Mucosa of descending colon (tissue), 3 donors: ENCODE measurements at regions not wholly inside any gene's neighbourhood (a gene's known extent, or its start where the extent isn't known, plus 50 kb on each side); places are given as distances from the start of the nearest gene placed in this dataset.

ENCODE experiments used
- ATAC-seq: fragments of 200-7000 bp; cut with Tn5 transposase; one replicate; pipeline ENCODE4 v1.9.1; 2020; ENCODE audit warnings: mild to moderate bottlenecking, moderate library complexity
- DNase-seq, 3 donors: peaks; one replicate each; pipeline ENCODE4 v3.0.0-alpha.2; 2020
- H3K36me3 ChIP-seq: fragments of 200-600 bp; one replicate; pipeline ENCODE4 v1.8.0; 2021; ENCODE audit warnings: low read depth, mild to moderate bottlenecking
- H3K4me1 ChIP-seq: fragments of 200-600 bp; one replicate; pipeline ENCODE4 v1.8.0; 2021; ENCODE audit warnings: low read depth, mild to moderate bottlenecking
- H3K4me3 ChIP-seq: fragments of 200-600 bp; one replicate; pipeline ENCODE4 v1.8.0; 2021; ENCODE audit warnings: mild to moderate bottlenecking
- H3K9me3 ChIP-seq: fragments of 200-600 bp; one replicate; pipeline ENCODE4 v1.8.0; 2021; ENCODE audit warnings: mild to moderate bottlenecking
- intact Hi-C, 2 donors: fragments of 100-400 bp; cut with DNase I in 1 of 2; cut with micrococcal nuclease in 1 of 2; formaldehyde crosslinking; loops; one replicate each; pipeline versions ENCODE4 v1.11.0 to v1.11.1; 2022; cut with DNase I, micrococcal nuclease
- TF ChIP-seq, protein P1 (sequence below): fragments of 200-600 bp; IDR thresholded peaks from one replicate; pipeline ENCODE4 v1.8.0; 2022; ENCODE audit warnings: antibody characterized with exemption, mild to moderate bottlenecking
- donor health status: DM: no; HTN: no; CAD: no; lungs with moderate emphysema.
- donor health status: DM: no; HTN: no; CAD: no.
- donor health status: DM: no; HTN: yes; CAD: no.

DNA sequence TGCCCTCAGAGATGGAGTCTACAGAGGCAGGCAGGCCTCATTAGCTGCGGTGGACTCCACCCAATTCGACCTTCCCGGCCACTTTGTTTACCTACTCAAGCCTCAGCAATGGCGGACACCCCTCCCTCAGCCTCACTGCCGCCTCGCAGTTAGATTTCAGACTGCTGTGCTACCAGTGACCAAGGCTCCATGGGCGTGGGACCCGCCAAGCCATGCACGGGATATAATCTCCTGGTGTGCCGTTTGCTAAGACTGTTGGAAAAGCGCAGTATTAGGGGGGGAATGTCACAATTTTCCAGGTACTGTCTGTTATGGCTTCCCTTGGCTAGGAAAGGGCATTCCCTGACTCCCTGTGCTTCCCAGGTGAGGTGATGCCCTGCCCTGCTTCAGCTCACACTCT, 252.3 kb downstream of the ARL4A start:
- intact Hi-C loops, result no loop called here
- Histone ChIP-seq H3K9me3 (no peaks in the 10 kb centered on the region), H3K4me3 (no peak overlapping the region), H3K36me3 (no peaks in the 10 kb centered on the region), H3K4me1 (peaks cover 10% of the 10 kb centered on the region)
- TF ChIP-seq, protein P1, sequence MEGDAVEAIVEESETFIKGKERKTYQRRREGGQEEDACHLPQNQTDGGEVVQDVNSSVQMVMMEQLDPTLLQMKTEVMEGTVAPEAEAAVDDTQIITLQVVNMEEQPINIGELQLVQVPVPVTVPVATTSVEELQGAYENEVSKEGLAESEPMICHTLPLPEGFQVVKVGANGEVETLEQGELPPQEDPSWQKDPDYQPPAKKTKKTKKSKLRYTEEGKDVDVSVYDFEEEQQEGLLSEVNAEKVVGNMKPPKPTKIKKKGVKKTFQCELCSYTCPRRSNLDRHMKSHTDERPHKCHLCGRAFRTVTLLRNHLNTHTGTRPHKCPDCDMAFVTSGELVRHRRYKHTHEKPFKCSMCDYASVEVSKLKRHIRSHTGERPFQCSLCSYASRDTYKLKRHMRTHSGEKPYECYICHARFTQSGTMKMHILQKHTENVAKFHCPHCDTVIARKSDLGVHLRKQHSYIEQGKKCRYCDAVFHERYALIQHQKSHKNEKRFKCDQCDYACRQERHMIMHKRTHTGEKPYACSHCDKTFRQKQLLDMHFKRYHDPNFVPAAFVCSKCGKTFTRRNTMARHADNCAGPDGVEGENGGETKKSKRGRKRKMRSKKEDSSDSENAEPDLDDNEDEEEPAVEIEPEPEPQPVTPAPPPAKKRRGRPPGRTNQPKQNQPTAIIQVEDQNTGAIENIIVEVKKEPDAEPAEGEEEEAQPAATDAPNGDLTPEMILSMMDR, result no peak
- no peak for ATAC-seq
- DNase-seq, result no peak

DNA sequence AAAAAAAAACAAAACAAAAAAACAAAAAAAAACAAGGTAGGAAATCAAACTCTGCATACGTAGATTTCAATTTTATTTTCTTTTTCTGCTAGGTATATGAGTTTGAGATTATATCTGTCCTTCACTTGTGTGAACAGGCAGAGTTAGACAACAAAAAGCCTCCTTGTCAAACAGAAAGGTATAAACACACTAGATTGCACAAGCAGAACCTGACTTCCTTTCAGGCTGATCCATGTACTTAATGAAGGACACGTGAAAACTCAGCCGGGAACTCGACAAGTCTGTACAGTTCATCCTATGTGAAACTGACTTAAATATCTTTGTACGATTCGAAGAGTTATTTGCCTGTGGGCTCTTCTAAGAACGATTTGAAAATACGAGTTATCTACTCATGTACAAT, 254.1 kb downstream of the ARL4A start:
- Histone ChIP-seq H3K4me3 (no peak overlapping the region), H3K36me3 (no peaks in the 10 kb centered on the region), H3K9me3 (no peaks in the 10 kb centered on the region), H3K4me1 (peaks cover 10% of the 10 kb centered on the region)
- TF ChIP-seq, protein P1, result no peak
- intact Hi-C loops, result no loop called here
- DNase-seq (no peak), ATAC-seq (no peak)

DNA sequence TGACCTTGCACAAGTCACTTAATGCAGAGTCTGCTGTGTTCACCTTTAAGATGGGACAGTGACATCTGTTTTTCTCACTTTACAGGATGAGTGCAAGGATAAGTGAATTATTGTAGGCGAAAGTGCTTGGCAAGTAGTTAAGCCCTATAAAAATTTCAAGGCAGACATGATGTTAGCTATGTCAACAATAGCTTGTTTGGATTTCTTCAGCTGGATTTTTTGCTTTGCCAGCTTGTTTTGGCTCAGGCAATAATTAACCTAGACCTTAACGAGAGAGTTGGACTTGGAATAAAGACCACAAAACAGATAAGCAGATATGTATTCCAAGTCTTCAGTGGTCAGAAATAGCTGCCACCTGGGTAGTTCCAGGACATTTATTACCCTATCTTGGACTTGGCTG, 255.2 kb downstream of the ARL4A start:
- peak in 1 of 3 donors; percentile 53 for DNase-seq
- no peak overlapping the region for H3K4me3 ChIP-seq
- TF ChIP-seq, protein P1, result no peak
- ATAC-seq, result peak; percentile 97
- no peaks in the 10 kb centered on the region for H3K36me3 ChIP-seq
- H3K9me3 ChIP-seq, result no peaks in the 10 kb centered on the region
- peaks cover 10% of the 10 kb centered on the region for H3K4me1 ChIP-seq
- intact Hi-C loops, result no loop called here

DNA sequence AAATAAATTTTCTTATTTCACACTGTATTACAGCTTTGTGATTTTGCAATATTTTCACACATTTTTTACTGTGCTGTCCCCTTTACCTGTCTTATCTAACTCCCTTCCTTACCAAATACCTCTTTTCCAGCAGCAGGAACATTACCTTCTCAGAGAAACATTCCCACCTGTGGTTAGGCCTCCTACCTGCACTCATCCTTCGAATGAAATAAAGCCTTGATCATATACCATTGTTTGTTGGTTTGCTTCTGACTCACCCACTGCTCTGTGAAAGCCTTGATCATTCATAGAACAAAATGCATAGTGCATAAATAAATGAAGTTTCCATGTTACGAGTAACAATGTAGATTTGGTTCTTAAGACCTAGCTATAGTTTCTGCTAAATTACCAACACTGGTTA, 256.3 kb downstream of the ARL4A start:
- peak; percentile 8 for ATAC-seq
- intact Hi-C loops, result no loop called here
- Histone ChIP-seq H3K4me1 (peaks cover 10% of the 10 kb centered on the region), H3K4me3 (no peak overlapping the region), H3K36me3 (no peaks in the 10 kb centered on the region), H3K9me3 (no peaks in the 10 kb centered on the region)
- TF ChIP-seq, protein P1, result no peak
- DNase-seq, result no peak

DNA sequence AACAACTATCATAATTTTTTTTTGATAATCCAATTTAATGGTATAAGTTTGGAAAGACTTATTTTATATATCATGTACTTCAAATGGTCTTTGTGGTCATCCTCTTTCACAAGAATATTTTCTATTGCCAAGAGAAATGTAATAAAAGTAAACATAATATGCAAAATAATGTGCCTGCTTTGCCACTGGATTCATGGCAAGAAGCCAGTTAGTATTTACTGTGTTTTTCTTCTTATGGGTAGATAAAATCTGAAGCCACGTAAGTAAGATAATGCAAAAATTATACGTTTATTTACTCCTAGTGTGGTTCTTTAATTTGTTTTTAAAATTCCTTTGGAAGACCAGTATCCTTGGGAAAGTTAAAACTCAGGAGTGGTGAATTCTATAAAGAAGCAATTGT, 258.5 kb downstream of the ARL4A start:
- ATAC-seq (no peak), DNase-seq (no peak)
- H3K36me3 ChIP-seq, result no peaks in the 10 kb centered on the region
- TF ChIP-seq, protein P1, result no peak
- no peak overlapping the region for H3K4me3 ChIP-seq
- no peaks in the 10 kb centered on the region for H3K9me3 ChIP-seq
- peaks cover 10% of the 10 kb centered on the region for H3K4me1 ChIP-seq
- intact Hi-C loops, result no loop called here

DNA sequence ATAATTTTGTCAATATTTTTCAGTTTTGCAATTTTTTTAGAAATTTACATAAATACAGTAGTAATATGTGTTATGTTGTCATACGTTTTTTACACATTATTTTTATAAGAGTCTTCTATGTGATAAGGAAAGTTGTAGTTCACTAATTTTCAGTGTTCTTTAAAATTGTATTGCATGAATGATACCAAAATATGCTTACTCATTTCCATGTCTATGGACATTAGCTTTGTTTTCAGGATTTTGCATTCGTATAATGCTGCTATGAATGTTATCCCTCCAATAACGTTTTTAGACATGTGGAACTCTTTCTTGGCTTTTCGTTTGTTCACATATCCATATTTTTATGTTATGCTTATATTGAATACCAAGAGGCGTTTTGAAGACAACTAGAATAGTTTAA, 260.0 kb downstream of the ARL4A start:
- H3K4me3 ChIP-seq, result no peak overlapping the region
- peaks cover 6% of the 10 kb centered on the region for H3K4me1 ChIP-seq
- intact Hi-C loops, result no loop called here
- no peaks in the 10 kb centered on the region for H3K36me3 ChIP-seq
- ATAC-seq, result no peak
- H3K9me3 ChIP-seq, result no peaks in the 10 kb centered on the region
- TF ChIP-seq, protein P1, result no peak
- DNase-seq, result no peak
